Coronary artery (tissue), 2 donors: ENCODE measurements at regions not wholly inside any gene's neighbourhood (a gene's known extent, or its start where the extent isn't known, plus 50 kb on each side); places are given as distances from the start of the nearest gene placed in this dataset.

ENCODE experiments used
- DNase-seq: peaks from one replicate; pipeline ENCODE4 v3.0.0-alpha.2; 2017; ENCODE audit warnings: low spot score
- H3K27ac ChIP-seq, 2 donors: fragments of 200-600 bp; sonication (generic); one replicate each; pipeline ENCODE4 v1.5.1; 2016 to 2019
- H3K4me3 ChIP-seq: fragments of 200-600 bp; sonication (generic); 2 replicates; pipeline ENCODE4 v1.5.1; 2016; ENCODE audit warnings: mild to moderate bottlenecking, moderate library complexity
- CTCF ChIP-seq: fragments of 200-600 bp; sonication (generic); IDR thresholded peaks from one replicate; pipeline ENCODE4 v1.5.1; 2019; ENCODE audit warnings: antibody characterized with exemption

DNA sequence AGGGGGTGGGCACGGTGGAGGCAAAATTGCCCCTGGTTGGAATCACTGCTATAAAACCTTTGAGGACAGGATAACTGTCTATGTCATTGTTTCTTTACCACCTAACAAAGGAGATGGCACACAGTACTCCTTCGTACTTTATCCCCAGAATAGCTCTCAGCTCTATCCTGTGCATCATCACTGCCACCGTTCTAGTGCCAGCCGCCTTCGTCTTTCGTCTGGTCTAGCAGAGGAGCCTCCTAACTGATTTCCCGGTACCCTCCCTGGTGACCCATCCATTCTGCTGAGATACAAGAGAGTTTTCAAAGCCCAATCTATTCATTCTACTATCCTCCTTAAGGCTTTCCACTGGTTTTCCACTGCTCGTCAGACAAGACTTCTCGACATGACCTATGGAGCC is 67.9 kb upstream of the PRICKLE2 start:
- H3K27ac ChIP-seq = no peak overlapping the region
- no peak for DNase-seq
- no peak for TF ChIP-seq CTCF
- no peak overlapping the region for H3K4me3 ChIP-seq

- no peak for TF ChIP-seq CTCF
- Histone ChIP-seq H3K4me3 (no peak overlapping the region), H3K27ac (peak overlapping the region in 1 of 2 donors; percentile 60)
- DNase-seq = no peak
Observed at GRCh38 chr3:64291956-64292355, 66.7 kb upstream of the PRICKLE2 start.

DNA sequence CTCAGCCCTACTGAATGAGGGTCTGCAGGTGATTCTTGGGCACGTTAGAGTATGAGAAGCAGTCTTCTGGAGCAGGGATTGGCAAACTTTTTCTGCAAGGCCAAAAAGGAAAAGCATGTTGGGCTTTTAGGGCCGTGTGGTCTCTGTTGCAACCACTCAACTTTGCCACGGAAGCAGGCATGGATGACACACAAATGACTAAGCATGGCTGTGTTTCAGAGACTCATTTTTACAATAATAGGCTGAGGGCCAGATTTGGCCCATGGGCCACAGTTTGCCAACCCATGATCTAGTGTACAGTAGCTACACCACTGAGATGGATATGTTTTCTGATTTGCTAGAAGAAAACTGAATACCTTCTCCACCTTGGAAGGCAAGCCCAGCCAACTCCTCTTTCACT is 66.1 kb upstream of the PRICKLE2 start:
- H3K27ac ChIP-seq = peak overlapping the region in 1 of 2 donors; percentile 70
- H3K4me3 ChIP-seq = no peak overlapping the region
- DNase-seq = peak; percentile 81
- TF ChIP-seq CTCF = no peak

- TF ChIP-seq CTCF = no peak
- H3K27ac ChIP-seq = peak overlapping the region in 1 of 2 donors; percentile 70
- H3K4me3 ChIP-seq = no peak overlapping the region
- no peak for DNase-seq
Observed at GRCh38 chr3:64290864-64291263, 65.6 kb upstream of the PRICKLE2 start.

GRCh38 chr3:64290161-64290560 is 64.9 kb upstream of the PRICKLE2 start:
- no peak for TF ChIP-seq CTCF
- H3K27ac ChIP-seq = no peak overlapping the region
- H3K4me3 ChIP-seq = no peak overlapping the region
- DNase-seq = no peak

DNA sequence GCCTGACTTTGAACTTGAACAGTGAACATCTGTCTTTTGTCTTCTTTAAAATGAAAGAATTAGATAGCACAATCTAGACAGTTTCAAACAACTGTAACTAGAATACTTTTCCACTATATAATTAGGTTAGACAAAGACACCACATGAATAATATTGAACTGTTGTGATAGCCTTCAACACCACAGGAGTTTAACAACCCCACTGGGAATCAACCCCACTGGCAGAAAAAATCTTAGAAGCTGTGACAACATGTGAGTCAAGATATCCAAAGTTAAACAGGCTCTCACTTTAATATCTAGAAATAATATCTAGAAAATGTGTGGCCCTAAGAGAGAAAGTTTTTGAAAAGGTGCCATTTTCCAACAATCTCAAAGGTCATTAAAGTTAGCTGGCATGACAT is 64.4 kb upstream of the PRICKLE2 start:
- TF ChIP-seq CTCF = no peak
- H3K27ac ChIP-seq = no peak overlapping the region
- no peak overlapping the region for H3K4me3 ChIP-seq
- no peak for DNase-seq

- TF ChIP-seq CTCF = no peak
- H3K4me3 ChIP-seq = no peak overlapping the region
- no peak overlapping the region for H3K27ac ChIP-seq
- no peak for DNase-seq
Observed at GRCh38 chr3:64278625-64279024, 53.4 kb upstream of the PRICKLE2 start.
